A549 (cell line): ENCODE measurements at regions not wholly inside any gene's neighbourhood (a gene's known extent, or its start where the extent isn't known, plus 50 kb on each side); places are given as distances from the start of the nearest gene placed in this dataset.

Experiments used
- CEBPB ChIP-seq, 2 experiments: fragments of >200 bp in 1 of 2; sonication (Bioruptor Twin) in 1 of 2; formaldehyde crosslinking in 1 of 2; IDR thresholded peaks; 2 replicates each; pipeline ENCODE4 v1.6.1; 2012 to 2016
- CTCF ChIP-seq: fragments of >200 bp; sonication (Bioruptor Twin); formaldehyde crosslinking; IDR thresholded peaks from 3 replicates; pipeline ENCODE4 v1.5.1; 2016
- EP300 ChIP-seq, 2 experiments: fragments of >200 bp; sonication (Bioruptor Twin); formaldehyde crosslinking; IDR thresholded peaks; 2 replicates in 1 of 2; 3 replicates in 1 of 2; pipeline ENCODE4 v1.6.1; 2016 to 2017
- POLR2A ChIP-seq: IDR thresholded peaks from 2 replicates; pipeline ENCODE4 v1.6.1; 2012; ENCODE audit warnings: mild to moderate bottlenecking, low read length
- RAD21 ChIP-seq, 2 experiments: fragments of >200 bp in 1 of 2; sonication (Bioruptor Twin) in 1 of 2; formaldehyde crosslinking in 1 of 2; IDR thresholded peaks in 1 of 2; conservative IDR thresholded peaks in 1 of 2; 2 replicates in 1 of 2; 3 replicates in 1 of 2; pipeline ENCODE4 v1.6.1; 2012 to 2018; ENCODE audit warnings: inconsistent platforms in 1 of 2
- RNF2 ChIP-seq: fragments of 200-600 bp; sonication (generic); IDR thresholded peaks from 2 replicates; pipeline ENCODE4 v1.6.1; 2016; ENCODE audit warnings: low read depth, mild to moderate bottlenecking, antibody characterized with exemption, moderate library complexity, borderline replicate concordance

- no peak for TF ChIP-seq CEBPB (IDR thresholded peaks at IDR 0.05)
- TF ChIP-seq EP300 (IDR thresholded peaks at IDR 0.05): no peak
- no peak for TF ChIP-seq CTCF
- no peak for TF ChIP-seq POLR2A
- TF ChIP-seq RNF2: no peak
- no peak for TF ChIP-seq RAD21 (conservative IDR thresholded peaks at IDR 0.05 in 1 of 2, IDR thresholded peaks at IDR 0.05 in 1 of 2)
These were observed 67.5 kb upstream of the DAAM1 start for GRCh38 chr14:59120921-59121320.
